Ishikawa (cell line): ENCODE measurements at regions not wholly inside any gene's neighbourhood (a gene's known extent, or its start where the extent isn't known, plus 50 kb on each side); places are given as distances from the start of the nearest gene placed in this dataset.

Source experiments
- CEBPB ChIP-seq: IDR thresholded peaks from 2 replicates; pipeline ENCODE4 v1.6.1; 2012
- CREB1 ChIP-seq: IDR thresholded peaks from 2 replicates; pipeline ENCODE4 v1.6.1; 2012; ENCODE audit warnings: low read depth
- EGR1 ChIP-seq: IDR thresholded peaks from 2 replicates; pipeline ENCODE4 v1.6.1; 2012
- EP300 ChIP-seq: IDR thresholded peaks from 2 replicates; pipeline ENCODE4 v1.6.1; 2012; ENCODE audit warnings: borderline replicate concordance
- FOXM1 ChIP-seq: IDR thresholded peaks from 2 replicates; pipeline ENCODE4 v1.6.1; 2012; ENCODE audit warnings: low read depth, borderline replicate concordance
- MAX ChIP-seq: IDR thresholded peaks from 2 replicates; pipeline ENCODE4 v1.6.1; 2012
- NFIC ChIP-seq: IDR thresholded peaks from 2 replicates; pipeline ENCODE4 v1.6.1; 2012
- RAD21 ChIP-seq: IDR thresholded peaks from 2 replicates; pipeline ENCODE4 v1.6.1; 2012; ENCODE audit warnings: low read depth
- REST ChIP-seq: IDR thresholded peaks from 2 replicates; pipeline ENCODE4 v1.6.1; 2012; ENCODE audit warnings: low read depth, mild to moderate bottlenecking
- TAF1 ChIP-seq: IDR thresholded peaks from 2 replicates; pipeline ENCODE4 v1.6.1; 2012; ENCODE audit warnings: low read depth, mild to moderate bottlenecking
- TCF12 ChIP-seq: IDR thresholded peaks from 2 replicates; pipeline ENCODE4 v1.6.1; 2012; ENCODE audit warnings: low read depth
- TEAD4 ChIP-seq: IDR thresholded peaks from 2 replicates; pipeline ENCODE4 v1.6.1; 2012
- USF1 ChIP-seq: IDR thresholded peaks from 2 replicates; pipeline ENCODE4 v1.6.1; 2012
- YY1 ChIP-seq: IDR thresholded peaks from 2 replicates; pipeline ENCODE4 v1.6.1; 2012; ENCODE audit warnings: low read depth
- ZBTB7A ChIP-seq: IDR thresholded peaks from 2 replicates; pipeline ENCODE4 v1.6.1; 2012; ENCODE audit warnings: low read depth

GRCh38 chr5:117691081-117691870 is 1116.7 kb upstream of the SEMA6A start:
- TF ChIP-seq CEBPB = no peak

GRCh38 chr5:117690612-117691011 is 1116.0 kb upstream of the SEMA6A start:
- TF ChIP-seq RAD21 (no peak), ZBTB7A (no peak)

GRCh38 chr5:117686926-117687325 is 1112.3 kb upstream of the SEMA6A start:
- TF ChIP-seq TCF12 (no peak), USF1 (no peak), ZBTB7A (no peak), CEBPB (no peak), CREB1 (no peak)

GRCh38 chr5:117682416-117682815 is 1107.8 kb upstream of the SEMA6A start:
- no peak for TF ChIP-seq MAX
- no peak for TF ChIP-seq TCF12
- no peak for TF ChIP-seq TEAD4
- TF ChIP-seq EGR1 = no peak
- TF ChIP-seq RAD21 = no peak
- no peak for TF ChIP-seq CEBPB
- TF ChIP-seq EP300 = no peak
- no peak for TF ChIP-seq NFIC
- TF ChIP-seq CREB1 = no peak
- TF ChIP-seq USF1 = no peak
- TF ChIP-seq TAF1 = no peak
- TF ChIP-seq ZBTB7A = no peak
- TF ChIP-seq FOXM1 = no peak
- TF ChIP-seq REST = no peak
- no peak for TF ChIP-seq YY1

- TF ChIP-seq EP300 = no peak
- no peak for TF ChIP-seq TEAD4
- TF ChIP-seq CEBPB = no peak
- no peak for TF ChIP-seq FOXM1
- no peak for TF ChIP-seq ZBTB7A
- TF ChIP-seq USF1 = no peak
- no peak for TF ChIP-seq RAD21
- TF ChIP-seq CREB1 = no peak
- no peak for TF ChIP-seq YY1
- TF ChIP-seq MAX = no peak
- TF ChIP-seq EGR1 = no peak
- no peak for TF ChIP-seq REST
Measured at GRCh38 chr5:117681431-117682254, 1107.0 kb upstream of the SEMA6A start.

GRCh38 chr5:117680426-117680825 is 1105.8 kb upstream of the SEMA6A start:
- TF ChIP-seq FOXM1 (no peak), TEAD4 (no peak), TCF12 (no peak), ZBTB7A (no peak), USF1 (no peak), TAF1 (no peak), YY1 (no peak), CEBPB (no peak), REST (no peak), RAD21 (no peak), CREB1 (no peak), MAX (no peak), NFIC (no peak), EP300 (no peak), EGR1 (no peak)
